GM21529 (cell line): ENCODE measurements at regions not wholly inside any gene's neighbourhood (a gene's known extent, or its start where the extent isn't known, plus 50 kb on each side); places are given as distances from the start of the nearest gene placed in this dataset.
"Not testable (repeated sequence)": the region's sequence is repeated elsewhere in the genome, so short reads cannot be mapped to it uniquely, and the experiment has no call there.

Source experiments
- ATAC-seq: cut with Tn5 transposase; IDR thresholded peaks from one replicate; pipeline ENCODE4 v1.9.1; 2021; ENCODE audit not compliant: unreplicated experiment

DNA sequence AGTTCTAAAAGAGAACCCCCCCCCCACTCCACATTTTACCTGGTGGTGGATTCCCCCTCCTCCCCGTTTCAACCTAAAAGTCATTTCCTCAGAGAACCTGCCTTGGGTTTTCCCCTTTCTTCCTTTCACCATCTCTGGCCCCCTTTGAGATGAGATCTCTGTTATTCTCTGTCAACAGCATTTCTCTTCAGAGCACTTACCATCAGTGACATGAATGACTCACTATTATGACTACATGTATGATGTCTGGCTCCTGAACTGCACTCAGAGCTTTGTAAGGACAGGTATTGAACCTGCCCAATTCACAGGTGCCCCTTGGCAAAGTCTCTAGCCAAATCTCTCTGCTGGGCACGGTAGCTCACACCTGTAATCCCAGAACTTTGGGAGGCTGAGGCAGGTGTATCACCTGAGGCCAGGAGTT, 61.4 kb upstream of the JARID2 start:
- ATAC-seq, result no peak

DNA sequence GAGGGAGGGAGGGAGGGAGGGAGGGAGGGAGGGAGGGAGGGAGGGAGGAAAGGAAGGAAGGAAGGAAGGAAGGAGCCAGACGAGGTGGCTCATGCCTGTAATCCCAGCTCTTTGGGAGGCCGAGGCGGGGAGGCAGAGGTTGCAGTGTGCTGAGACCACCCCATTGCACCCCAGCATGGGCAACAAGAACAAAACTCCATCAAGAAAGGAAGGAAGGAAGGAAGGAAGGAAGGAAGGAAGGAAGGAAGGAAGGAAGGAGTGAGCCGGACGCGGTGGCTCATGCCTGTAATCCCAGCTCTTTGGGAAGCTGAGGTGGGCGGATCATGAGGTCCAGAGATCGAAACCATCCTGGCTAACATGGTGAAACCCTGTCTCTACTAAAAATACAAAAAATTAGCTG, 60.8 kb upstream of the JARID2 start:
- not testable (repeated sequence) for ATAC-seq

DNA sequence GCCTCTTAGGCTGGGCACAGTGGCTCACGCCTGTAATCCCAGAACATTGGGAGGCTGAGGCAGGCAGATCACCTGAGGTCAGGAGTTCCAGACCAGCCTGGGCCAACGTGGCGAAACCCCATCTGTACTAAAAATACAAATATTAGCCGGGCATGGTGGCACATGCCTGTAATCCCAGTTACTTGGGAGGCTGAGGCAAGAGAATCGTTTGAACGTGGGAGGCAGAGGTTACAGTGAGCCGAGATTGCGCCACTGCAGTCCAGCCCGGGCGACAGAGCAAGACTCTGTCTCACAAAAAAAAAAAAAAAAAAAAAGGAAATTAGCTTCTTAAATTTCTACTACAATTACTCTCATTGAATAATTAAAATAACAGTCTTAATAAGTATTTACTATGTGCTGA, 52.4 kb upstream of the JARID2 start:
- ATAC-seq, result not testable (repeated sequence)

DNA sequence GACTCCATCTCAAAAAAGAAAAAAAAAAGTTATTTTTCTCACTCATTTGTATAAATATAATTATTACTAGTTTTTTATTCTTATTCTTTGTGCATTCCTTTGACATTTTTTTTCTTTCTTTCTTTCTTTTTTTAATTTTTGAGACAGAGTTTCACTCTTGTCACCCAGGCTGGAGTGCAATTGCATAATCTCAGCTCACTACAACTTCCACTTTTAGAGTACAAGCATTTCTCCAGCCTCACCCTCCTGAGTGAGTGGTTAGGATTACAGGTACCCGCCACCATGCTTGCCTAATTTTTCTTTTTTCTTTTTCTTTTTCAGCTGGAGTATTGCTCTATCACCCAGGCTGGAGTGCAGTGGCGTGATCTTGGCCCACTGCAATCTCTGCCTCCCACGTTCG, 51.4 kb upstream of the JARID2 start:
- ATAC-seq, result no peak
